WTC11 (cell line): ENCODE measurements at regions not wholly inside any gene's neighbourhood (a gene's known extent, or its start where the extent isn't known, plus 50 kb on each side); places are given as distances from the start of the nearest gene placed in this dataset.

Experiments used
- ATF6 ChIP-seq: sonication (generic); formaldehyde crosslinking; IDR thresholded peaks from 2 replicates; pipeline ENCODE4 v1.8.1; 2023; ENCODE audit warnings: mild to moderate bottlenecking, missing genetic modification reagents
- CTCF ChIP-seq: fragments of 200-600 bp; IDR thresholded peaks from 2 replicates; pipeline ENCODE4 v1.8.0; 2022; ENCODE audit warnings: antibody characterized with exemption
- JAZF1 ChIP-seq: fragments of 250-450 bp; sonication (Bioruptor Pico); IDR thresholded peaks from 2 replicates; pipeline ENCODE4 v1.9.0; 2021; ENCODE audit warnings: moderate library complexity, mild to moderate bottlenecking, inconsistent platforms
- RORB ChIP-seq: fragments of 250-450 bp; sonication (Bioruptor Pico); IDR thresholded peaks from 2 replicates; pipeline ENCODE4 v1.9.0; 2021; ENCODE audit warnings: mild to moderate bottlenecking
- SOX15 ChIP-seq: fragments of 250-450 bp; sonication (Bioruptor Pico); IDR thresholded peaks from 2 replicates; pipeline ENCODE4 v1.9.0; 2021; ENCODE audit warnings: mild to moderate bottlenecking
- ZNF281 ChIP-seq: sonication (generic); formaldehyde crosslinking; IDR thresholded peaks from 2 replicates; pipeline ENCODE4 v1.8.0; 2023; ENCODE audit warnings: mild to moderate bottlenecking, missing genetic modification reagents
- ZNF396 ChIP-seq: fragments of 250-450 bp; sonication (Bioruptor Pico); IDR thresholded peaks from 2 replicates; pipeline ENCODE4 v1.8.0; 2021; ENCODE audit warnings: mild to moderate bottlenecking, moderate library complexity, borderline replicate concordance
- TF ChIP-seq, protein P1 (sequence below): sonication (generic); formaldehyde crosslinking; IDR thresholded peaks from 2 replicates; pipeline ENCODE4 v1.8.1; 2023; ENCODE audit warnings: mild to moderate bottlenecking, missing genetic modification reagents, moderate library complexity

GRCh38 chr2:143954844-143955243, 565.1 kb downstream of the ZEB2 start:
- TF ChIP-seq ZNF281 (CRISPR knock-in tag) (no peak), CTCF (no peak), ZNF396 (CRISPR knock-in tag) (no peak), RORB (no peak), SOX15 (no peak), JAZF1 (no peak), ATF6 (no peak)
- TF ChIP-seq, protein P1, sequence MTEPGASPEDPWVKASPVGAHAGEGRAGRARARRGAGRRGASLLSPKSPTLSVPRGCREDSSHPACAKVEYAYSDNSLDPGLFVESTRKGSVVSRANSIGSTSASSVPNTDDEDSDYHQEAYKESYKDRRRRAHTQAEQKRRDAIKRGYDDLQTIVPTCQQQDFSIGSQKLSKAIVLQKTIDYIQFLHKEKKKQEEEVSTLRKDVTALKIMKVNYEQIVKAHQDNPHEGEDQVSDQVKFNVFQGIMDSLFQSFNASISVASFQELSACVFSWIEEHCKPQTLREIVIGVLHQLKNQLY (CRISPR knock-in tag) = no peak
